Amniotic stem cell (primary cell): ENCODE measurements at regions not wholly inside any gene's neighbourhood (a gene's known extent, or its start where the extent isn't known, plus 50 kb on each side); places are given as distances from the start of the nearest gene placed in this dataset.

Experiments used
- DNase-seq: peaks from one replicate; lab custom pipeline; 2025; lab: John Stamatoyannopoulos, UW

DNA sequence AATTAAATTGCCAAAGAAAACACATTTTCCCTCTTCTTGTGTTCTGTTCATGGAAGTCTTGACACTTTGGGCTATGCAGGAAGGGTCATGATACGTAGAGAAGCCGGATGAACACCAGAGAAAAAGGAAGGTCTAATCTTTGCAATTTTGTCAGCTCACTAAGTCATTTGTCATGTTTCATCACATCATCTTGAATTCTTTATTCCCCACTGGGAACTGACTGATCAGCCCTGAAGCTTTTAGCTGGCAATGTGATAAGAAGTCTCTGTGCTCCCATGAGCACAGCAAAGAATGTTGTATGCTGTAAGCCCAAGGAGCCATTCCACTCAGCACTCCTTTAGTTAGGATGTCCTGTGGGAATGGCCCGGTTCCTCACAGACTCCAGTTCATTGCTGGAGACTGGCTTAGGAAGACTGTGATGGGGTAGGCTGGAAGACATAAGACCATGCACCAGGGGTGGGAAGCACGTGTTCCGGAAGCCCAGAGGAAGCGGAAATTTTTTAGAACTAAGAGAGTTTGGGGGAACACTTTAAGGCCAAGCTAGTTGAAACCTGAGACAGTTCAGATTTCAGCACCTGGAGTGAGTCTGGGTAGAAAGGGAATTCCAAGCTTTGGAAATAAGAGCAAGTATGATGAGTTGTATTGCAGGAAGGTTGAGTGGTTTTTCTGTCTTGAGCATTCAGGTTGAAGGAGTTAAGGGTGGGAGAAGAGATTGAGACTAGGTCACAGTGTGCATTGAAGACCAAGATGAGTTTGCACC, 306.7 kb upstream of the MTNR1B start:
- DNase-seq = no peak

DNA sequence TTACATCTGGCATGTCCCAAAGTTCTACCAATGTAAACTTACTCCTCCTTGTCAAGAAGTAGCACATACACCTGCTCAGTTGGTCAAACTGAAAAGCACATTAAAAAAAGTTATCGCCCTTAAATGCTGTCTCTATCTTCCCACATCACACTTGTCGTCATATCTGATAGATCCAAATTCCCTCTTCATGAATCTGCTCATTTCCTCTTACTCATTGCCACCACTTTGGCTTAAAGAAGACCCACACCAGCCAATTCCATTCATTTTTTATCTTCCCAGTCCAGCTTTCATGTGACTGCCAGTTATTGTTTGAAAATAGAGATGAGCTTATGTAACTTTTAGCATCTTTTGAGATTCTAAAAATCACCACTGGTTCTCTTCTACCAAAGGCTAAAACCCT, 305.9 kb upstream of the MTNR1B start:
- no peak for DNase-seq

DNA sequence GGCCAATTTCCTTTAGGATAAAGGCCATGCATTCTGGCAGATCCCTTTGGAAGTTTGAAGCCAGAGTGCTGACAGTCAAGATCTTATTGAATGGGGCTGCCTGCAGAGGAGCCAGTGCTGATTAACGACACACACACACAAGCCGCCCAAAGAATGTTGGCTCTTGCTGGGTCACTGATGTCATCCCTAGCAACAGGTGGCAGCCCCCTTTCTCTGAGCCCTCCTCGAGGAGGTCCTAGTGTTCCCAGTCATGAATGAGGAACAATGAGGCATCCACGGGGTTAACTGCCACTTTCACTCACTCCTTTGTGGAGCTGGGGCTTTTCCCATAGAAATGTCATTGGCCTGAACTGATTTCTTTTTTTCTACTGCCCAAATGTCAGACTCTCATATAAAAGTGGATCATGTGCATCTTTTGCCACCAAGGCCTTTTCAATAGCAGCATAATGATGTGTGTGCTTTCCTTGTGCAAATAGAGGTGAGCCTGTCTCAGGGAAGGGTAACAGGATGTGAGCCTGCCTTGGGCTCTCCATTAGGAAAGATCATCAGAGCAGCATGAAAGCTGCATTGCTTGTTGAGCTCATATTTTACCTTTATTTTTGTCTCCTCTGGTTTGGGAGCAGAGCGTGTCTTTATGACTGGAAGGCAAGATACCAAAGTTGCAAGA, 301.8 kb upstream of the MTNR1B start:
- DNase-seq = no peak

DNA sequence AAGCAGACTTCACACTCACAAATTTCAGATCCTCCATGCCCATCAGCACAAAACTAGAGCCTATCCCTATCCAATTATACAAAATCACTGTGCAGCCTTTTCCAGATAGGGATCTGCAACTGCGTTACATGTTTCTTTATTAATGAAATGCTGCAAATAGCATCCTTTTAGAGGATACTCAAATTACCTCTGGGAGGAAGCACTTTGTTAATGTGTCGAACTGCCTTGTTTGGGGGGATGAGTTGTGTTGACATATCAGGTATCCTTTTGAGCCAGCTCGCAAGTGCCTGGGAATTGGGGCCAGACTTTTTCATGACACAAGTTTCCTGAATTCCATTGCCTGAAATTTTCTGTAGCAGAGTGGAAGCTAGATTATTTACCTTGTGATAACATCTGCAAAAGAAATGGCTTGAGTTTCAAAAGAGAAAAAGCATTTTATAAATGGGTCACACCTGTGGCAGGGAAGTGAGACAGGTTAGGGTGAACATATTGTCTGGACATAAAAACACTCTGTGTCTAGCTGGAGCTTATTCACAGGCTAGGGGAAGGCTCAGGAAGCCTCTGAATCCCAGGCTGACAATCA, 299.1 kb upstream of the MTNR1B start:
- DNase-seq = no peak

DNA sequence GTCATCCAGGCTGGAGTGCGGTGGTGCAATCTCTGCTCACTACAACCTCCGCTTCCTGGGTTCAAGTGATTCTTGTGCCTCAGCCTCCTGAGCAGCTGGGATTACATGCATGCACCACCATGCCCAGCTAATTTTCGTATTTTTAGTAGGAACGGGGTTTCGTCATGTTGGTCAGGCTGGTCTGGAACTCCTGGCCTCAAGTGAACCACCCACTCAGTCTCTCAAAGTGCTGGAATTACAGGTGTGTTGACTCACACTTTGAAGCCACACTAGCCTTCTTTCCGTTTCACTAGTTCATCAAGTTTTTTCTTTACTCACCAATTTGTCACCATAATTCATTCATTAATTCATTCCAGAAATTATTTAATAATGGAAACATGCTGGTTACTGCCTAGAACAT, 298.4 kb upstream of the MTNR1B start:
- no peak for DNase-seq

DNA sequence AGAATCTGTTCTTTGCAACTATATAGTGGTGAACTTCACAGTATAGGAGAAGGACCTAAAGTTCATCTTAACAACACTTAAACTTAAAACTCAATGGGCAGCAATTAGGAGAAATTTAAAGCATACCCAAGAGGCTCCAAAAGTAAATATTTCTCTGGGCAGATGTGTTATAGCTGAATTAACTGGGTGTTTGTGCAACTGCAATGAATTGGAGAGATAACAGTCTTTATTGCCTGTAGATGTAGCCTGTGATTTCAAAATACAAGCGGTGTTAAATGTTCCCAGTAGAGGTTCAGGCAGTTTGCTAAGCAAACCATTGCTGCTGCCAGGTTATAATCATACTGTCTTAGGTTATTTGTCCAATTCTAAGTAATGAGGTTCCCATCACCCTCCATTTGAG, 294.1 kb upstream of the MTNR1B start:
- DNase-seq = no peak

DNA sequence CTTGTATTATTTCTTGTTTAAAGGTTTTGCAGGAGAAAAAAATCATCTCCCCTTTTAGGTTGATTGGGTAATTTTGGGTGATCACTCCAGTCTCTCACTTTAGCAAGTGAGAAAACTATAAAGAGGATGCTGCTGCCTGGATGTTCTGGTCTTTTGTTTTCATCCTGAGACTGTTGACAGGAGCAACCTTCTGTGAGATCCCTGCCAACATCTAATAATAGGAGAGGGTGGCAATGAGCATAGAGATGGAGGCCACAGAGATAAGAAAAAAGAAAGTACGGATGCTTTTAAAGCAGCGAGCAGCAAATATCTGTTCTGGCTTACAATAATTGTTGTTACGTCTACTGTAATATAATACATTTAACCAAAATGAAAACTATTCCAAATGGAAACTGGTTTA, 293.6 kb upstream of the MTNR1B start:
- DNase-seq = no peak

DNA sequence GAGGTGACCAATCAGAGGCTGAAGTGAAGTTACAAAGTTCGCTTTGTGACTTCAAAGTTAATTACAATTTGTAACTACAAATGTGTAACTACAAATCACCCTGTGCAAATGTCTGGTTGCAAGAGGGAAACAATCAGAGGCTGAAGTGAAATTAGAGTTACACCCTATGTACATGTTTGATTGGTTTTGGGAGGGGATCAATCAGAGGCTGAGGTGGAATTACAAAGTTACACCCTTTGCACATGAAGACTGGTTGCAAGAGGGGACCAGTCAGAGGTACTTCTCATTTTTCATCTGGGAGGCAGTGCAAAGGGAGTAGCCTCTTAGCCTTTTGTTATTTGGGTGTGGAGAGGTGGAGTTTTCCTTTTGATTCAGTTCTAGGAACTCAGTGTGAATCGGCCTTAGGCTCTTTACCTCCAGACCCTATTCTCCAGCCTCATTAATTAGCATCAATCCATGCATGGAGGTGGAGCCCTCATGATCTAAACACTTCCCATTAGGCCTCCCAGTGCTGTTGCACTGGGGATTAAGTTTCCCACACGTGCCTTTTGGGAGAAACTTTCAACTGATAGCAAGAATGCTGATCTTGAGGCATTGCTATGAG, 291.3 kb upstream of the MTNR1B start:
- DNase-seq = no peak

DNA sequence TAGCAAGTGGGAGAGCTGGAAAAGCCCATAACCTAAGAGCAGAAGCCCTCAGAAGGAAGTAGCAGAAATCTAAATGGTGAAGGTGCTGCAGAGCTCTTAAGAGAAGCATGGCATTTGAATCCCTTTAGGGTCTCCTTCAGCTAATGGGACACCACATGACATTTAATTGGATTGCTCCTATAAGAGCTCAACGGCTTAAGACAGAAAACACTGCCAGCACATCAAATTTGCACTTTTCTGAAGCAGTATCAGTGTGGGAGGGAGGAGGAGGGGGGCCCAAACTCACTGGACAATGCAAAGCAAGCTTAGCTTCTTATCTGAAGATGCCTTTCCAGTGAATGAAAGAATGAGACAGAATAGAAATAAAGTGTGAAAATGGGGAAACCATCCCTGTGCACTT, 287.9 kb upstream of the MTNR1B start:
- no peak for DNase-seq

DNA sequence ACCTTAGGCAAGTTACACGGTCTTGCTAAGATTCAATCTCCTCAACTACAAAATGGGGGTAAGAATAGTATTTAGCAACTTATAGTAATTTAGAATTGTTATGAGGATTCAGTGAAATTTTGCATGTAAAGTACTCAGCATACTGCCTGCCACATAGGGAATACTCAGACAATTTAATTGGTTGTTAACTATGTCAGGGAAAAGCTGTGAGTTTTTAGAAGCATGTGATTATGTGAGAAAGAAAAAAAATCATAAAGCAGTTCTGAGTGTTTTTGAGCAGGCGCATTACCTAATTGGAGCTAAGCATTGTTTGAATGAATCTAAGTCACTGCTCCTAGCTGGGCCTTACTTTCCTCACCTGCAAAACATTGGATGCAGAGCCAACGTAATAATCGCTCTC, 287.3 kb upstream of the MTNR1B start:
- DNase-seq = no peak

DNA sequence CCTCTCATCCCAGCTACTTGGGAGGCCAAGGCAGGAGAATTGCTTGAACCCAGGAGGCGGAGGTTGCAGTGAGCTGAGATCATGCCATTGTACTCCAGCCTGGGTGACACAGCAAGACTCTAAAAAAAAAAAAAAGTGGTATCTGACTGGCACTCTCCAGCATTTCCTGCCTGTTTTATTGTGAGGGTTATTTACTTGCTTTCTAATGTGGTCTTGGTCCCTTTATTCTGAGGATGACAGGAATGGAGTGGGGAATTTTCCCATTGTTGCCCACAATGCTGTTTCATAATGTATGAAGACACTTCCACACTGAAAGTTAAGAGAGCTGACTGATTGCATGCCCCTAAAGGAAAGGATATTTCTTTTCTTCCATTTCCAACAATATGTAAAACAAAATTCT, 286.5 kb upstream of the MTNR1B start:
- DNase-seq = no peak

DNA sequence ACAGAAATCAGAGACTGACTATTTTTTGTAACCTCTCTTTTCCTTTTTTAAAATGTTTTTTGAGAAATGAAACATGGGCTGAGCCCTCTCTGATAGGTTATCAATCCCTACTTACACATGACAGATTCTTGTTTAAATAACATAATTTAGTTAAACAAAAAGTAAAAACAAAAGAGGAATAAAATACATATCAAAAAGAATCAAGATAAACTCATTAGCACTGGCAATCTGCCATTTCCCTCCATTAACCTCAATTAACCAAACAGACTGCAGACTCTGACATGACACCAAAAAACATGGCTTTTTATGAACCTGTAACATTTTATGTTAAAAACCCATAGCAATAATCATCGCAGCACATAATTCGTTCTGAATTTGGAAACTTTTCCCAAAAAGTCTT, 284.4 kb upstream of the MTNR1B start:
- DNase-seq = no peak

DNA sequence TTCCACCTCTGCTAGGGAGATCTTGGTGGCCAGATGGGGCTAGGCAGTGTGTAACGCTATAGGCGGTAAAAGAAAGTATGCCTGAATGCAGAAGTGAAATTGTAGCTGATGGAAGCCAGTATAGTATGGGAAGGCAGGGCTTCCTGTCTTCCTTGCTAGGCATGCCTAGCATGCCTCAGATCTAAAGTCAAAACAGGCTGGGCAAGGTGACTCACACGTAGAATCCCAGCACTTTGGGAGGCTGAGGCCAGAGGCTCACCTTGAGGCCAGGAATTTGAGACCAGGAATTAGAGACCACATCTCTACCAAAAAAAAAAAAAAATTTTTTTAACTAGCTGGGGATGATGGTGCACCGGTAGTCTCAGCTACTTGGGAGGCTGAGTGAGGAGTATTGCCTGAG, 281.7 kb upstream of the MTNR1B start:
- no peak for DNase-seq

DNA sequence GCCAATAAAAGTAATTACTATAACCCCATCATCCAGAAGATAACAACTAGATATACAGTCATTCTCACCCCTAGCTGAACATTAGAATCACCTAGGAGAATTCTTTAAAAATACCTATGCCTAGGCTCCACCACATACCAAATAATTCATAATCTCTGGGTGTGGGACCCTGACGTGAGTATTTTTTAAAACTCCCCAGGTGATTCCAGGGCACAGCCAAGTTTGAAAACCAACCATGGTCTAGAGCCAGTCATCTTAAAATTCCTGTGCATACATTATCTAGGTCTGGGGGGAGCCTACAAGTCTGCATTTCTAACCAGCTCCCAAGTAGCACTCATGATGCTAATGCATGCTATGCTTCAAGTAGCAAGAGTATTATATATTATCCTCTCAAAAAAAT, 281.0 kb upstream of the MTNR1B start:
- DNase-seq = no peak

DNA sequence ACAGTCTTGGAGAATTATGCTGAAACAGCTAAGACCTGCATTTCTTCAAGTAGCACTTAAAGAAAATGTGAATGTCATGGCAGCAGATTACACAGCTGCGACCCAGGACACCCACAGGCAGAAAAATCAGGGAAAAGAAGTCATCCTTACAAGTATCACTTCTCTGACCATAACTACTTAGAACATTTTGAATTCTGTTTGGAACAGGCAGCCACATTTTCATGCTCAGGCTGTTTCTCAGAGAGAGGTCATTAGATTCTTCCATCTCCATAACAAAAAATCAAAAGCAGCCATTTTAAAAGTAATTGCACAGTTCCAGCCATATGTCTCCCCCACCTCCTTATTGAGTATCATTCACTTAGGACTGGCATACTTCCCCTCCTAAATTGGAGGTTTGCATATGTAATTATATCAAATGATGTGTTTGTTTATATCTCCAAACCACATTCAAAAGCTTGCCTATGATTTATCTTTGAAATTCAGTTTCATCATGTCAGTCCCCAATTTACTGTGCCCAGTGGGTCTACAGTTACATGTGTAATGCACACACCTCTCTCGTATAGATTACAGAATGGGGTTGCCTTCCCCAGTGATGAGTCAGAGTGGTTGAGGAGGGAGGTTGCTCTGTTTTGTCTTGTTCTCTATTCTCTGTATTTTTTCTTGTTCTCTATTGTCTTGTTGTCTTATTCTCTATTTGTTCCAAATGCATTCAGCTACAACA, 276.5 kb upstream of the MTNR1B start:
- DNase-seq = no peak

DNA sequence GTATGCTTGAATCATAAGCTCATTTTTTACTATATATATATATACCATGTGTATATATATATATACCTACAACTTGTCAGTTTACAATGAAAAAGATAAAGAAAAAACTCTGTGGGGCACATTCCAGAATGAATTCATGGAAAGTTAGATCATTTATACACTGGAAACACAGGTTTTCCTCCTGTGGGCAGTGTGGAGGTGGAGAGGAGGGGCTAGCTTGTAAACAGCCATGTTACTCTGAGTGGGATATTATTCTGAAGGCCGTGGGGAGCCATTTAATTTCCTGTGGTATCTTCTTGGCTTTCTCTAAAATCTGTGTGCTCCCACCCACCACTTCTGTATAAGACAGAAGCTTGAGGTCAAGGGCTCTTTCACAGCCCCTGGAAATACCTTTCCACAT, 273.4 kb upstream of the MTNR1B start:
- DNase-seq = no peak

DNA sequence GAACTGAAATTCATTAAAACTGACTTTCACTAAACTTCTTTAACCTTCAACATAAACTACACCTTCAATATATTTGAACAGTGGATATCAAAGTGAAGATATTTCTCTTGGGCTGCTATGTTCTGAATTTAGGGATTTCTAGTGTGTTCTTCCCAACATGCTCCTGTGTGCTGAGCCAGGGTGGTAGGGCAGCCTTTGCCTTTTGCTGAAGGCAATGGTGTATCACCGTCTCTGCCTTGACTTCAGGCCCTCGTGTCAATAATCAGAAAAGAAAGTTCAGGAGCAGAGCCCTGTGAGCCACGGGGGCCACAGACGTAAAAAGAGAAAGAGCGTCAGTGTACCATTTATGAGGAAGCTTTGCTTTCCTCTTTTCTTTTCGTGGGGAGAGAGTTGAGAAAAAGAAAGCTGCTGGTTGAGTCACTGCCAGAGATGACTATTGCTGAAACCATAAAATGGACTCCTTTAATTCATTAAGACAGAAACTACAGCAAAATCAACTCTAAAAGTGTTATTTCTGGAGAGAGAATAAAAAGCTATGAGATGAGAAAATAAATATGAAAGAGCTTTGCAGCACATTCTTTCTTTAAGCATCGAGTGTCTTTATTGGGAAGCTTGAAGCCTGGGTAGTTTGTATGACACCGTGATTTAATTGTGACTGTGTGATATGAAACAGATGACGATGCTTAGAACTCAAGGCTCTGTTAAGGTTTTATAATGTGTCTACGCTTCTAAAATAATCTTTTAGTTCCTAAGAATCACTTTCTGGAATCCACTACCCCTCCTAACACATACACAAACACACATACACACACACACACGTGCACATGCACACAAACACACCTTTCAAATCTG, 271.8 kb upstream of the MTNR1B start:
- no peak for DNase-seq

DNA sequence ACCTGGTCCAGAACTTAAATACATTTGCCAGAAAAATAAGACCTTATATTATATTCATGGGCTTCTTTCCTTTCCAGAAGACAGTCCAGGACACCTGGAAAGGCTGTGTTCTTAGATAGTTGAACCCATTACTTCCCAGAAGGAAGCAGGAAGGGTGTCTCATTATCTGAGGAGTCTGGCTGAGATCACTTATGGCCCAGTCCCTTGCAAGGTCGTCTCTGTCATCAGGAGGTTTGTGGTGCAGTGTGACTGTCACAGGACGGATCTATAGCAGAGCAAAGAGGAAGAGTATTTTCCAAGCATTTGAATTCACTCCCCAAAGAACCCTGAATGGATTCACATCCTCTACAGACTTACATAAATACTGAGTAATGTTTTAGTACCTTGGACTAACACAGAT, 270.7 kb upstream of the MTNR1B start:
- DNase-seq = no peak

DNA sequence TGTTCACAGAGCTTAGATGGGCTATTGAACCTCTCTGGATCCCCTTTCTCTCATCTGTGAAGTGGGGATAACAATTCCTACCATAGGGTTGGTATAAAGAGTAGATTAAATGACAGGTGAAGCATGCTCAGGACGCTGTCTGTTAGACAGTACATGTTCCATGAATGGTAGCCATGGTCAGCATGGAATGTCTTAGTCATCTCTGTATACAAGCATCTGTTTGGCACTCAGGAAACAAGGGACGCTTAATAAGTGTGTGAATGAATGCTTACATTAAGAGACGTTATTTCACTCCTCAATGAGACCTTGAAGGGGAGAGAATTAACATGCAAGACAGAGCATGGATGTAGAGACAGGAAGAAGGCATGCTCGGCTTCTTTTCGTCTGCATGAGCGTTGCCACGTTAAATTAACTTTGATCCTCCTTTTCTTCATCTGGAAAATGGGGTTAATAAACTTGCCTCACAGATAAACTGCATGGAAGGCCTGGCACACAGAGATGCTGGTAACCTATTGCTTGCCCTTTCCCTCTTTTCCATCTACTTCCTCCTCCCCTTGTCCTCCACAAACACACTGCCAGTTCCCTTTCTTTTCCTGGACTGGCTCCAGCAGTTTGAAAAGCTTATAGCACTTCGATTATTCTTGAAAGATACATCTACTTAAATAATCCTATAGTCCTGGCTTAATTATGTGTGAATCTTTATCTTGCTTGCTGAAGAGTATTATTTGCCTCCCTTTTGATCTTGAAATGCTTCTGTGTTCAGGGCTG, 267.2 kb upstream of the MTNR1B start:
- DNase-seq = no peak

DNA sequence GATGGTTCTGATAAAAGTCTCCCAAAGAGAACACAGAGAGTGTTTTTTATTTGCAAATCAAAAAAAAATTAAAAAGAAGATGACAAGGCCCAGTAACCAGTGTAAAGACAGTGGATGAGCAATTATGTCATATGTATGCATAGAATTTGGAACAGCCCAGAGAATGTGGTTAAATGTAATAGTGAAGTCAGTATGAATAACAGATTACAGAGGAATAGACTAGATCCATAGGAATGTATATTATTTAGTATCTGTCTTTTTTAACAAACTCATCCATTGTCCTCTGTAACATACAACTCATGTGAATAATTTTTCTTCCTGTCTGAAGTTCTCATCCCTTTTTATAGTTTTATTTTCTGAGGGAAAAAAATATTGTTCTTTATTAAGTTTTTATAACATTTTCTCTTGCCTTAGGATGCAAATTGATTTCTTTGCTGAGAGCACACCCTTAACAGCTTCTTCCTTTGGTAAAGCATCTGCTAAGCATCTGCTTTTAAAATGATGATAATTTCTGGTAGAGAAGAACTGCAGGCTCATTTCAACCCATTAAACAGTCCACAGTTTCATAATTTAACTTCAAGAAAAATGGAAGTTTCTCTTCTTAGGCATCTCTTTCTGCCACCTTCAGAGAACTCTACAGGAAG, 266.5 kb upstream of the MTNR1B start:
- no peak for DNase-seq
